ENCODE measurements at regions not wholly inside any gene's neighbourhood (a gene's known extent, or its start where the extent isn't known, plus 50 kb on each side); places are given as distances from the start of the nearest gene placed in this dataset.
"Not testable (repeated sequence)": the region's sequence is repeated elsewhere in the genome, so short reads cannot be mapped to it uniquely, and the experiment has no call there.

GRCh38 chr11:90330632-90331031 lies 107.8 kb upstream of the CHORDC1 start:
- no peak for DNase-seq

- DNase-seq = no peak
These were observed 106.2 kb upstream of the CHORDC1 start for GRCh38 chr11:90329043-90329442.

- no peak for DNase-seq
These were observed 103.8 kb upstream of the CHORDC1 start for GRCh38 chr11:90326647-90327046.

GRCh38 chr11:90323289-90323688 lies 100.4 kb upstream of the CHORDC1 start:
- no peak for DNase-seq

GRCh38 chr11:90321018-90321417 lies 98.2 kb upstream of the CHORDC1 start:
- no peak for DNase-seq

GRCh38 chr11:90318651-90319050 lies 95.8 kb upstream of the CHORDC1 start:
- no peak for DNase-seq

GRCh38 chr11:90310210-90310609 lies 87.4 kb upstream of the CHORDC1 start:
- no peak for DNase-seq

GRCh38 chr11:90309693-90310092 lies 86.8 kb upstream of the CHORDC1 start:
- DNase-seq = no peak

- DNase-seq = no peak
These were observed 71.7 kb upstream of the CHORDC1 start for GRCh38 chr11:90294526-90294925.

GRCh38 chr11:90294091-90294490 lies 71.2 kb upstream of the CHORDC1 start:
- DNase-seq = no peak

GRCh38 chr11:90288212-90288821 lies 65.5 kb upstream of the CHORDC1 start:
- DNase-seq = peak; percentile 51

- no peak for DNase-seq
These were observed 63.8 kb upstream of the CHORDC1 start for GRCh38 chr11:90286640-90287039.

GRCh38 chr11:90284171-90284570 lies 61.3 kb upstream of the CHORDC1 start:
- no peak for DNase-seq

GRCh38 chr11:90282551-90283071 lies 59.8 kb upstream of the CHORDC1 start:
- DNase-seq = not testable (repeated sequence)

- no peak for DNase-seq
These were observed 51.5 kb upstream of the CHORDC1 start for GRCh38 chr11:90274362-90274761.

Data from NCI-H1092 treated with DMSO at 0.1 percent for 48 hours (cell line).